GM12878 (cell line): ENCODE measurements at regions not wholly inside any gene's neighbourhood (a gene's known extent, or its start where the extent isn't known, plus 50 kb on each side); places are given as distances from the start of the nearest gene placed in this dataset.

Source experiments
- ATAC-seq: fragments of 200-7000 bp; cut with Tn5 transposase; 3 replicates; pipeline ENCODE4 v1.9.1; 2020; ENCODE audit warnings: mild to moderate bottlenecking, moderate library complexity
- BruUV-seq: library from RNA; stranded (reverse); fragments of 400-500 nt; replicated peaks from 2 replicates; lab custom pipeline; 2021; lab: Mats Ljungman, UMichigan
- CTCF ChIA-PET: fragments of 300-600 bp; sonication (Branson Sonifier 250); formaldehyde crosslinking; extraction: SDS; loops from one replicate; lab custom pipeline; 2021; ENCODE audit warnings: inconsistent platforms; lab: Yijun Ruan, JAX
- POLR2A ChIA-PET: fragments of 350-600 bp; formaldehyde crosslinking; extraction: SDS; loops from one replicate; lab custom pipeline; 2021; ENCODE audit warnings: inconsistent platforms; lab: Charles Lee
- RAD21 ChIA-PET: fragments of 300-600 bp; sonication (Branson Sonifier 250); formaldehyde crosslinking; loops from one replicate; lab custom pipeline; 2023; ENCODE audit warnings: antibody characterized with exemption; ENCODE audit not compliant: unreplicated experiment; lab: Charles Lee
- SMC1A ChIA-PET: fragments of 300-600 bp; sonication (Branson Sonifier 250); formaldehyde crosslinking; loops from one replicate; lab custom pipeline; 2023; ENCODE audit not compliant: unreplicated experiment, uncharacterized antibody; lab: Charles Lee
- DNase-seq: peaks from one replicate; pipeline ENCODE4 v3.0.0-alpha.2; 2011; ENCODE audit warnings: low read depth, low spot score
- FAIRE-seq: peaks from 3 replicates; lab custom pipeline; 2011; peaks lifted over from hg19 to GRCh38; lab: Jason Lieb, UNC
- H2AFZ ChIP-seq: 2 replicates; pipeline ENCODE4 v1.6.0; 2011; ENCODE audit warnings: low read depth, low read length, control low read depth; ENCODE audit not compliant: control insufficient read depth
- H3K27ac ChIP-seq: 2 replicates; pipeline ENCODE4 v1.5.1; 2011; ENCODE audit warnings: control low read depth; ENCODE audit not compliant: control insufficient read depth, insufficient read depth
- H3K27me3 ChIP-seq, 2 experiments: replicated peaks in 1 of 2; 2 replicates each; pipeline versions ENCODE4 v1.6.0 to v1.6.1; 2011; ENCODE audit warnings: low read length in 1 of 2; ENCODE audit not compliant: control insufficient read depth in 2 of 2, insufficient read depth in 2 of 2
- H3K36me3 ChIP-seq, 2 experiments: 2 replicates each; pipeline ENCODE4 v1.5.1; 2011; ENCODE audit warnings: low read length in 1 of 2; ENCODE audit not compliant: control insufficient read depth in 2 of 2, insufficient read depth in 2 of 2
- H3K4me1 ChIP-seq: 2 replicates; pipeline ENCODE4 v1.6.1; 2011; ENCODE audit warnings: mild to moderate bottlenecking, low read length, moderate library complexity, mixed read lengths; ENCODE audit not compliant: control insufficient read depth, insufficient read depth
- H3K4me2 ChIP-seq: 2 replicates; pipeline ENCODE4 v1.6.0; 2011; ENCODE audit warnings: control low read depth; ENCODE audit not compliant: control insufficient read depth, insufficient read depth
- H3K4me3 ChIP-seq: fragments of 200-600 bp; sonication (generic); 2 replicates; pipeline ENCODE4 v1.5.1; 2016
- H3K79me2 ChIP-seq: 2 replicates; pipeline ENCODE4 v1.6.0; 2011; ENCODE audit warnings: low read length; ENCODE audit not compliant: control insufficient read depth, insufficient read depth
- H3K9ac ChIP-seq: 2 replicates; pipeline ENCODE4 v1.8.0; 2011; ENCODE audit warnings: low read length, control low read depth, mixed read lengths; ENCODE audit not compliant: control insufficient read depth, insufficient read depth
- H3K9me3 ChIP-seq: replicated peaks from 3 replicates; pipeline ENCODE4 v1.5.1; 2011; ENCODE audit warnings: mild to moderate bottlenecking, low read length; ENCODE audit not compliant: control insufficient read depth, insufficient read depth
- H4K20me1 ChIP-seq: 2 replicates; pipeline ENCODE4 v1.6.0; 2011; ENCODE audit not compliant: control insufficient read depth, insufficient read depth
- ELK1 ChIP-seq: IDR thresholded peaks from 2 replicates; pipeline ENCODE4 v1.6.1; 2012; ENCODE audit warnings: low read depth, low read length, improper control_type of control experiment
- ESRRA ChIP-seq: IDR thresholded peaks from 2 replicates; pipeline ENCODE4 v1.6.1; 2012; ENCODE audit warnings: mild to moderate bottlenecking, low read length, improper control_type of control experiment
- GABPA ChIP-seq: IDR thresholded peaks from 2 replicates; pipeline ENCODE4 v1.6.1; 2014; ENCODE audit warnings: antibody characterized with exemption, low read depth, mild to moderate bottlenecking, inconsistent platforms
- JUNB ChIP-seq: IDR thresholded peaks from 2 replicates; pipeline ENCODE4 v1.6.1; 2016; ENCODE audit warnings: antibody characterized with exemption, mild to moderate bottlenecking
- MLLT1 ChIP-seq: fragments of 450-650 bp; IDR thresholded peaks from 2 replicates; pipeline ENCODE4 v1.6.1; 2016; ENCODE audit warnings: mild to moderate bottlenecking
- MTA3 ChIP-seq: IDR thresholded peaks from 2 replicates; pipeline ENCODE4 v1.6.1; 2012; ENCODE audit warnings: low read length, inconsistent platforms, borderline replicate concordance
- POLR2A ChIP-seq: IDR thresholded peaks from 2 replicates; pipeline ENCODE4 v1.6.1; 2011; ENCODE audit warnings: low read depth, mild to moderate bottlenecking, low read length
- RB1 ChIP-seq: fragments of 450-650 bp; formaldehyde crosslinking; IDR thresholded peaks from 2 replicates; pipeline ENCODE4 v1.6.1; 2017; ENCODE audit warnings: mild to moderate bottlenecking, borderline replicate concordance
- SUZ12 ChIP-seq: fragments of 200-600 bp; sonication (generic); IDR thresholded peaks from one replicate; pipeline ENCODE4 v1.6.1; 2018; ENCODE audit warnings: antibody characterized with exemption, mild to moderate bottlenecking; ENCODE audit not compliant: unreplicated experiment
- TARDBP ChIP-seq: IDR thresholded peaks from 2 replicates; pipeline ENCODE4 v1.6.1; 2016; ENCODE audit warnings: borderline replicate concordance
- WGBS: methylation state at CpG from one replicate; pipeline ENCODE4 v1.1.6; 2016; ENCODE audit warnings: low lambda C conversion rate; ENCODE audit not compliant: insufficient replicate concordance, insufficient coverage; ENCODE audit errors: missing lambda C conversion rate; 5-methylcytosine and 5-hydroxymethylcytosine counted together
- in situ Hi-C: fragments of 300-500 bp; cut with MboI; formaldehyde crosslinking; loops from 9 replicates; pipeline ENCODE4 v1.14.3; 2018; ENCODE audit warnings: mixed read lengths
- intact Hi-C: fragments of 100-400 bp; cut with micrococcal nuclease; formaldehyde crosslinking; loops from one replicate; pipeline ENCODE4 v1.14.2; 2022; ENCODE audit not compliant: unreplicated experiment
- TF ChIP-seq, protein P1 (sequence below): fragments of 450-650 bp; IDR thresholded peaks from 2 replicates; pipeline ENCODE4 v1.6.1; 2016; ENCODE audit warnings: mild to moderate bottlenecking
- TF ChIP-seq, protein P2 (sequence below): fragments of 450-650 bp; IDR thresholded peaks from 2 replicates; pipeline ENCODE4 v1.6.1; 2014; ENCODE audit warnings: mild to moderate bottlenecking

- 21% methylated on average over 4 of the region's 4 CpGs for WGBS
- Histone ChIP-seq H3K27me3 (no peaks in the 10 kb centered on the region), H2AFZ (no peak overlapping the region), H3K4me3 (no peak overlapping the region), H3K36me3 (no peaks in the 10 kb centered on the region), H3K27ac (no peak overlapping the region), H3K79me2 (no peaks in the 10 kb centered on the region), H3K9me3 (no peaks in the 10 kb centered on the region), H3K4me1 (no peaks in the 10 kb centered on the region), H3K4me2 (no peak overlapping the region), H4K20me1 (no peaks in the 10 kb centered on the region), H3K9ac (no peak overlapping the region)
- ChIA-PET RAD21 (no interaction called here), SMC1A (interaction anchor here (0.6 to 0.7 kb wide), 2 partner anchors 671 to 1121 kb away, joined by 3 read pairs; no protein-coding TSS in a partner anchor), POLR2A (no interaction called here), CTCF (no interaction called here)
- no TSS peak for BruUV-seq
- no peak for FAIRE-seq
- ATAC-seq = no peak
- in situ Hi-C loops (no loop called here), intact Hi-C loops (no loop called here)
- TF ChIP-seq, protein P1, sequence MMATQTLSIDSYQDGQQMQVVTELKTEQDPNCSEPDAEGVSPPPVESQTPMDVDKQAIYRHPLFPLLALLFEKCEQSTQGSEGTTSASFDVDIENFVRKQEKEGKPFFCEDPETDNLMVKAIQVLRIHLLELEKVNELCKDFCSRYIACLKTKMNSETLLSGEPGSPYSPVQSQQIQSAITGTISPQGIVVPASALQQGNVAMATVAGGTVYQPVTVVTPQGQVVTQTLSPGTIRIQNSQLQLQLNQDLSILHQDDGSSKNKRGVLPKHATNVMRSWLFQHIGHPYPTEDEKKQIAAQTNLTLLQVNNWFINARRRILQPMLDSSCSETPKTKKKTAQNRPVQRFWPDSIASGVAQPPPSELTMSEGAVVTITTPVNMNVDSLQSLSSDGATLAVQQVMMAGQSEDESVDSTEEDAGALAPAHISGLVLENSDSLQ = no peak
- TF ChIP-seq, protein P2, sequence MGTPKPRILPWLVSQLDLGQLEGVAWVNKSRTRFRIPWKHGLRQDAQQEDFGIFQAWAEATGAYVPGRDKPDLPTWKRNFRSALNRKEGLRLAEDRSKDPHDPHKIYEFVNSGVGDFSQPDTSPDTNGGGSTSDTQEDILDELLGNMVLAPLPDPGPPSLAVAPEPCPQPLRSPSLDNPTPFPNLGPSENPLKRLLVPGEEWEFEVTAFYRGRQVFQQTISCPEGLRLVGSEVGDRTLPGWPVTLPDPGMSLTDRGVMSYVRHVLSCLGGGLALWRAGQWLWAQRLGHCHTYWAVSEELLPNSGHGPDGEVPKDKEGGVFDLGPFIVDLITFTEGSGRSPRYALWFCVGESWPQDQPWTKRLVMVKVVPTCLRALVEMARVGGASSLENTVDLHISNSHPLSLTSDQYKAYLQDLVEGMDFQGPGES = no peak
- no peak for TF ChIP-seq GABPA
- TF ChIP-seq ESRRA = no peak
- no peak for TF ChIP-seq JUNB
- no peak for TF ChIP-seq SUZ12
- no peak for TF ChIP-seq POLR2A
- TF ChIP-seq ELK1 = no peak
- TF ChIP-seq MTA3 = no peak
- no peak for TF ChIP-seq RB1
- TF ChIP-seq TARDBP = no peak
- no peak for TF ChIP-seq MLLT1
- DNase-seq = no peak
Measured at GRCh38 chr3:81072591-81072990, 688.9 kb downstream of the GBE1 start.
